Lung (tissue), 11 donors: ENCODE measurements at regions not wholly inside any gene's neighbourhood (a gene's known extent, or its start where the extent isn't known, plus 50 kb on each side); places are given as distances from the start of the nearest gene placed in this dataset.
A peak's percentile ranks its signal among the peaks of the same experiment; 100 is the strongest.

ENCODE experiments used
- ATAC-seq: fragments of 200-7000 bp; cut with Tn5 transposase; one replicate; pipeline ENCODE4 v1.9.1; 2020; ENCODE audit warnings: moderate number of reproducible peaks; ENCODE audit not compliant: insufficient read depth, low FRiP score
- DNase-seq, 3 donors: peaks; one replicate each; pipeline ENCODE4 v3.0.0-alpha.2; 2013 to 2017
- H3K27ac ChIP-seq, 2 donors: one replicate each; pipeline ENCODE4 v1.5.1; 2013; ENCODE audit warnings: mild to moderate bottlenecking in 2 of 2, moderate library complexity in 2 of 2, control low read depth in 1 of 2, inconsistent platforms in 1 of 2, low read depth in 1 of 2, low read length in 1 of 2
- H3K27me3 ChIP-seq, 3 donors: one replicate each; pipeline ENCODE4 v1.5.1; 2013; ENCODE audit warnings: low read length in 2 of 3; ENCODE audit not compliant: control insufficient read depth in 3 of 3, insufficient read depth in 3 of 3
- H3K36me3 ChIP-seq, 4 donors: one replicate each; pipeline ENCODE4 v1.5.1; 2013; ENCODE audit warnings: low read length in 4 of 4, mild to moderate bottlenecking in 1 of 4, moderate library complexity in 1 of 4; ENCODE audit not compliant: control insufficient read depth in 4 of 4, insufficient read depth in 4 of 4
- H3K4me1 ChIP-seq, 5 donors: one replicate each; pipeline ENCODE4 v1.5.1; 2013; ENCODE audit warnings: low read length in 5 of 5, mild to moderate bottlenecking in 2 of 5, moderate library complexity in 1 of 5; ENCODE audit not compliant: control insufficient read depth in 5 of 5, insufficient read depth in 5 of 5
- H3K4me3 ChIP-seq: one replicate; pipeline ENCODE4 v1.5.1; 2013; ENCODE audit warnings: mild to moderate bottlenecking, control low read depth, moderate library complexity
- H3K9ac ChIP-seq, 2 donors: one replicate each; pipeline ENCODE4 v1.5.1; 2013; ENCODE audit warnings: low read length in 2 of 2, control low read depth in 1 of 2; ENCODE audit not compliant: insufficient read depth in 1 of 2
- H3K9me3 ChIP-seq, 4 donors: one replicate each; pipeline ENCODE4 v1.5.1; 2013; ENCODE audit warnings: low read length in 3 of 4, mild to moderate bottlenecking in 1 of 4, moderate library complexity in 1 of 4; ENCODE audit not compliant: control insufficient read depth in 4 of 4, insufficient read depth in 3 of 4
- CTCF ChIP-seq: IDR thresholded peaks from 2 replicates; pipeline ENCODE4 v1.5.1; 2012; ENCODE audit warnings: mild to moderate bottlenecking; ENCODE audit errors: control extremely low read depth, extremely low read depth
- WGBS, 2 donors: extraction: QIAGEN DNeasy Blood & Tissue Kit; methylation state at CpG; one replicate each; pipeline ENCODE4 v1.1.7; 2013; 5-methylcytosine and 5-hydroxymethylcytosine counted together
- donor health status: control.
- donor health status: control.
- donor health status: Bipolar disorder and iron deficiency.
- donor health status: healthy.
- donor health status: DM: yes; HTN: yes; CAD: no.

- Histone ChIP-seq H3K27me3 (no peaks in the 10 kb centered on the region), H3K27ac (no peak overlapping the region), H3K9ac (no peak overlapping the region), H3K4me3 (no peak overlapping the region), H3K9me3 (no peaks in the 10 kb centered on the region), H3K4me1 (no peaks in the 10 kb centered on the region), H3K36me3 (no peaks in the 10 kb centered on the region)
- WGBS, 2 donors: 31 to 35% methylated on average over 8 of the region's 8 CpGs
- no peak for ATAC-seq
- TF ChIP-seq CTCF: no peak
- DNase-seq: peak; percentile 69 to 79 (median 75)
Measured at GRCh38 chr3:139797724-139798343, 120.1 kb upstream of the NMNAT3 start.

DNA sequence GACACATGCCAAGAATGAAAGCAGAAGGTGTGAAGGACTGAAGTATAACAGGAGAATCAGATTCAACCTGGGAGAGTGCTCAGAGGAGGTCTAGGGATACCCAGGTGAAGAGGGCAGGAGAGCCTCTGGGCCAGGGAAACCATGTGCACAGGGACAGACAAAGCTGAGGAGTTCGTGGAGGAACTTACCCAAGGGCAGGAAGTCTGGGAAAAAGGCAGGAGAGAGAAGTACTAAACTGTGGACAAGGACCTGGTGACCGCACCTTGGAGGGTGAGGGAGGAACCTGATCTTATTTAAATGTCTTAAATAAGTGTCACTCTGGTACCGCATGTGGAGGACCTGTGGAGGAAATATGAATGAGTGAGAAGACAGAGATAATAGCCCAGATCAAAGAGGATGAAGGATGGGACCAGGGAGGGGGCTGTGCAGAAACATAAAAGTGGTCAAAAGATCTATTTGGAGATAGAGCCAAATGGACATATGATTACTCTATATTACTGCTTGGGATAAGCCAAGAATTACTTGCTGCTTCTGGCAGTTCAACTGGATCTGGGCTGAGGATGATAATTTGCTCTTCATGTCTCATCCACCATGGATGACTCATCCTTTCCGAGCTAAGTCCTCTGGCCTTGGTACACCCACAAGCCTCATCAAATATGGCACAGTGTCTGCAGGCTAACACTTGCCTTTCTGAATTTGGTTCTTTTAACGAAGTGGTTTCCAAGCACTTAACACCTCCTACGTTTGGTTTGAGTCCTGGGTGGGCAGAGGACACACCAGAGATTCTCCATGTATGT lies 116.9 kb upstream of the NMNAT3 start:
- no peak for TF ChIP-seq CTCF
- DNase-seq (no peak), ATAC-seq (no peak)
- no peaks in the 10 kb centered on the region for H3K36me3 ChIP-seq
- no peak overlapping the region for H3K4me3 ChIP-seq
- peaks cover 0 to 5% (median 0%) of the 10 kb centered on the region in 4 donors for H3K9me3 ChIP-seq
- no peak overlapping the region for H3K9ac ChIP-seq
- no peak overlapping the region for H3K27ac ChIP-seq
- WGBS, 2 donors: 57 to 69% methylated on average over 6 of the region's 6 CpGs
- no peaks in the 10 kb centered on the region for H3K27me3 ChIP-seq
- no peaks in the 10 kb centered on the region for H3K4me1 ChIP-seq

GRCh38 chr3:139793408-139793807 lies 115.6 kb upstream of the NMNAT3 start:
- ATAC-seq (no peak), DNase-seq (no peak)
- WGBS, 2 donors: 88 to 97% methylated on average over 3 of the region's 3 CpGs
- H3K27ac ChIP-seq: no peak overlapping the region
- no peaks in the 10 kb centered on the region for H3K27me3 ChIP-seq
- no peaks in the 10 kb centered on the region for H3K4me1 ChIP-seq
- no peaks in the 10 kb centered on the region for H3K36me3 ChIP-seq
- no peak overlapping the region for H3K4me3 ChIP-seq
- peaks cover 0 to 5% (median 0%) of the 10 kb centered on the region in 4 donors for H3K9me3 ChIP-seq
- no peak overlapping the region for H3K9ac ChIP-seq
- TF ChIP-seq CTCF: no peak
